HG03045 (cell line): ENCODE measurements at regions not wholly inside any gene's neighbourhood (a gene's known extent, or its start where the extent isn't known, plus 50 kb on each side); places are given as distances from the start of the nearest gene placed in this dataset.

Experiments used
- ATAC-seq: cut with Tn5 transposase; IDR thresholded peaks from one replicate; pipeline ENCODE4 v1.9.1; 2021; ENCODE audit warnings: mild to moderate bottlenecking, moderate library complexity; ENCODE audit not compliant: unreplicated experiment

- no peak for ATAC-seq
These were observed 93.5 kb downstream of the C1orf94 start for GRCh38 chr1:34270181-34270580.

GRCh38 chr1:34272152-34272551 is 95.4 kb downstream of the C1orf94 start:
- ATAC-seq = no peak

GRCh38 chr1:34275150-34275549 is 98.4 kb downstream of the C1orf94 start:
- ATAC-seq = no peak

- no peak for ATAC-seq
These were observed 99.9 kb downstream of the C1orf94 start for GRCh38 chr1:34276606-34277005.

- ATAC-seq = no peak
These were observed 100.4 kb downstream of the C1orf94 start for GRCh38 chr1:34277150-34277549.

GRCh38 chr1:34278211-34278610 is 101.5 kb downstream of the C1orf94 start:
- ATAC-seq = no peak

- no peak for ATAC-seq
These were observed 103.3 kb downstream of the C1orf94 start for GRCh38 chr1:34279971-34280370.

- no peak for ATAC-seq
These were observed 103.8 kb downstream of the C1orf94 start for GRCh38 chr1:34280509-34280908.

- ATAC-seq = no peak
These were observed 106.4 kb downstream of the C1orf94 start for GRCh38 chr1:34283142-34283541.

- ATAC-seq = no peak
These were observed 109.8 kb downstream of the C1orf94 start for GRCh38 chr1:34286511-34286910.

GRCh38 chr1:34290831-34291230 is 114.1 kb downstream of the C1orf94 start:
- ATAC-seq = no peak

- ATAC-seq = no peak
These were observed 115.8 kb downstream of the C1orf94 start for GRCh38 chr1:34292472-34292871.

GRCh38 chr1:34296059-34296458 is 119.4 kb downstream of the C1orf94 start:
- ATAC-seq = no peak

GRCh38 chr1:34302798-34303197 is 126.1 kb downstream of the C1orf94 start:
- ATAC-seq = no peak

GRCh38 chr1:34303218-34303617 is 126.5 kb downstream of the C1orf94 start:
- ATAC-seq = no peak

GRCh38 chr1:34306568-34306967 is 129.9 kb downstream of the C1orf94 start:
- no peak for ATAC-seq

GRCh38 chr1:34312359-34312758 is 135.7 kb downstream of the C1orf94 start:
- no peak for ATAC-seq

- ATAC-seq = no peak
These were observed 139.3 kb downstream of the C1orf94 start for GRCh38 chr1:34315974-34316373.

GRCh38 chr1:34316773-34317172 is 140.1 kb downstream of the C1orf94 start:
- ATAC-seq = no peak

- no peak for ATAC-seq
These were observed 142.5 kb downstream of the C1orf94 start for GRCh38 chr1:34319218-34319617.

- no peak for ATAC-seq
These were observed 143.5 kb downstream of the C1orf94 start for GRCh38 chr1:34320053-34320669.

- no peak for ATAC-seq
These were observed 146.3 kb downstream of the C1orf94 start for GRCh38 chr1:34322969-34323368.

- ATAC-seq = no peak
These were observed 148.3 kb downstream of the C1orf94 start for GRCh38 chr1:34324879-34325440.
